GM19452 (cell line): ENCODE measurements at regions not wholly inside any gene's neighbourhood (a gene's known extent, or its start where the extent isn't known, plus 50 kb on each side); places are given as distances from the start of the nearest gene placed in this dataset.
"Not testable (repeated sequence)": the region's sequence is repeated elsewhere in the genome, so short reads cannot be mapped to it uniquely, and the experiment has no call there.

Experiments
- ATAC-seq: cut with Tn5 transposase; IDR thresholded peaks from one replicate; pipeline ENCODE4 v1.9.1; 2021; ENCODE audit not compliant: unreplicated experiment

DNA sequence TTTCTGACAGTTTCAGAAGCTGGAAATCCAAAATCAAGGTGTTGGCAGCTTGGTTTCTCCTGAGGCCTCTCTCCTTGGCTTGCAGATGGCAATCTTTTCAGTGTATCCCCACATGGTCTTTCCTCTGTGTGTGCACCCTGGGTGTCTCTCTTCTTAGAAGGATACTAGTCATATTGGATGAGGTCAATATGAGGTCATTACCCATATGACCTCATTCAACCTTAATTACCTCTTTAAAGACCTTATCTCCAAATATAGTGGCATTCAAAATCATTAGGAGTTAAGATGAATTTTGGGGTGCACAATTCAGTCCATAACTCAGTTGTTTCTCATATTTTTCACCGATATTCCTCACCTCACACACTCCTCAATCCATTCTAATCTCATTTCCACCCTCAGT is 92.4 kb upstream of the TGM3 start:
- no peak for ATAC-seq

DNA sequence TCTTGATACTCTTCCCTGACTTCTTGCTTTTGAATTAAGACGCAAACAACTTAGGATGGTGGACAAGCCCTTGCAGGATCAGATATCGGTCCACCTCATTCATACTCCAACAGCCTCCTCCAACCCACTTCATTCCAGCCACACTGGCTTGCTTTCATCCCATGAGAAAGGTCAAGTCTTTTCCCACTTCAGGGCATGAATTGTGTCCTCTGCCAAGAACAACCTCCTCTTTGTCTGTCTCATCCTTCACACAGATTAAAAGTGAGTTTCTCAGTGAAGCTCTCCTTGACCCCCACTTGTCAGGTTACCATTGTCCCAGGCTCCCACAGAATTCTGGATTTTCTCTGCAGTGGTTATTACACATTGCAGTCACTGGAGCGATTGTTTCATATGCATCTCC is 91.8 kb upstream of the TGM3 start:
- ATAC-seq = no peak

DNA sequence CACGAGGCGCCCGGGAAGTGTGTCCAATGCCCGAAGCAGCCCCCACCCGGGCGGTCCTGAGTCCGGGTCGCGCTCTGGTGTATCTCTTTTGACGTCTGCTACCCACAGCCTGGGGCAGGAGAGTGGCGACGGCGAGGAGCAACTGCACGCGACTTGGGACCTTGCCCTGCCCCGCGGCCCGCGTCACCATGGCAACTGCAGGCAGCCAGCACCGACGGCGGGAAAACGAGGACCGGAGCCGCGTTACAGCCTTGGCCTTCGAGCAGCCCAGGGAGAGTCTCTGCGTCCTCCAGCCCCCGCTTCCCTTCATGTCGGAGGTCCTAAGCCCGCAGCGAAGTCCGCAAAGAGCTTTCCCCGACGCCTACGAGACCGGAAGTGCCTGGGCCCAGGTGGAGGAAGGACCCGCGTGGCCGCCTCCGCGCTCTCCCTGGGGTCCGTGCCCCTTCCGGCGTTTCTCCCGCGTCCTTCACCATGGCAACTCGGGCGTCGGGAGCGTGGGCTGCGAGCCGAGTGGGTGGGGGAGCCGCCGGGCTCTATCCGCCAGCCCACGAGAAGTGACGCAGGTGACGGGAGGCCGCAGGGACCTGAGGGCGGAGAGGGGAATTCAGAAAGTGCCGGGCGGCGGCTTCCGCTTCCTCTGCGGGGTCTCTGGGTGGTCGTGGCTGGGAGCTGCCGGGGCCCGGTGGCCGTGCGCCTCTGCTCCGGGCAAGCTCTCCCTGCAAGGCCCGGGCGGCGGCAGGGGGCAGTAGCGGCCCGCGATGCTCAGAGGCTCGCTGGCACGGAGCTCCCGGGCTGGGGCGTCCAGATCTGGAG is 88.6 kb upstream of the TGM3 start:
- peak; percentile 58 for ATAC-seq

DNA sequence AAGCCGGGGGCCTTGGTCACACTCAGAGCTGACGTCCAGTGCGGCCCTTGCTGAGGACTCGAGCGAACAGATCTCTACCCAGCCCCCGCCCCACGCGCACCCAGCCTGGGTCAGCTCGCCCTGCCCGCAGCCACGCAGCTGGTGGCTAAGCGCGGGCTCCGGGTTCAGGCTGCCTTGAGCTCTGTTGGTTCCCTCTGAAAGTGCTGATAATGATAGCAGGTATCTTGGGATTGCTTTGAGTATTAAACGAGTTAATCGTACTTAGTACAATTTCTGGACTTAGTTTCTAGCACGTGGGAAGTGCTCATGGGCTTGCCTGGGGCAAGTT is 88.1 kb upstream of the TGM3 start:
- ATAC-seq = no peak

DNA sequence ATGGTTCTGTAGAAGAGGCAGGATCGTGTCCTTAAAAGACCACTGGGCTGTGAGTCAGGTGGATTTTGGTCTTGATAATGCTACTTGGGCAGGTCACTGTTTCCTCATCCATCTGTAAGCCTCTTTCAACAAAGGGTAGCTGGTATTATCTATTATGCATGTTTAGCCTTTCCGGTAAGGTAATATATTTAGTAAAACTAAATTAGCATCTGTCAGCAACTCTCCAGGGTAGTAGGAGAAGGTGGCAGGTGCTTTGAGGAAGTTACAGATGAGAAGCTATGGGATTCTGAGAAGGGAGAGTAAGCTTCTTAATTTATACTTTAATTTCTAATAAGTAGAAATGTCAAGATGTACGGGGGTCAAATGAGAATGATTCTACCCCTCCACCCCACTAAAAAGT is 86.9 kb upstream of the TGM3 start:
- no peak for ATAC-seq

DNA sequence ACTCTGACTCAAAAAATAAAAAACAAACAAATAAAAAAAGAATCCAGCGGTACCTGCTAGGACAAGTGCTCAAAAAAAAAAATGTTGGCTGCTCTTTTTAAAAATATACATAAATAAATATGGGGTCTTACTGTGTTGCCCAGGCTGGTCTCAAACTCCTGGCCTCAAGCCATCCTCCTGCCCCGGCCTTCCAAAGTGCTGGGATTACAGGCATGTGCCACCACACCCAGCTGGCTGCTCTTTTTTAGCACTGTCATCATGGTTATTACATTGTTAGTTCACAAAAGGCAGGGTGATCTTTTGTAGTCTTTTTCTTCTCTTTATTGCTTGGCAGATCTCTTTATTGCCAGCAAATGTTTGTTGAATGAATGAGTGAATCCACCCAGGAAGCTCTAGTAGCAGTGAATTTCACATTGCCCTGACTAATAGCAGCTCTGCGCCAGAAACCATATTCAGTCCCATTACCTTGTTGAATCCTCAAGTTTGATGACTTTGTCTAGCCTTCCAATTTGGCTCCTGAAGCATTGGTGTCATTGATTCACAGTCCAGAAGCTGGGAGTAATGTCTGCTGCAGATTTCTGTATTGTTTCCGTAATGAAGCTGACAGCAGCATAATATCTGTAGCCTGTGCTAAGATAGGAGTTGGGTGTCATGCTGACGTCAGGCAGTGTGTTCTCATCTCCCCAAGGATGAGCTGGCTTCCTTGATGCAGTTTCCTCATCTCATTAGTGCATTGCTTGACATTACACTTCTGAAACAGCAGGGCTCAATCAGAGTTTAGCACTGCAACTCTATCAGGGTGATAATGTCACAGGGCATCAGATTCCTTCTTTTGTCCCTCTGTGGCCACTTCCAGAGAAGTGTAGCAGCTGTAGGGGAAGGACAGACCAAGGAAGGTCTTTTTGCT is 84.9 kb upstream of the TGM3 start:
- no peak for ATAC-seq

DNA sequence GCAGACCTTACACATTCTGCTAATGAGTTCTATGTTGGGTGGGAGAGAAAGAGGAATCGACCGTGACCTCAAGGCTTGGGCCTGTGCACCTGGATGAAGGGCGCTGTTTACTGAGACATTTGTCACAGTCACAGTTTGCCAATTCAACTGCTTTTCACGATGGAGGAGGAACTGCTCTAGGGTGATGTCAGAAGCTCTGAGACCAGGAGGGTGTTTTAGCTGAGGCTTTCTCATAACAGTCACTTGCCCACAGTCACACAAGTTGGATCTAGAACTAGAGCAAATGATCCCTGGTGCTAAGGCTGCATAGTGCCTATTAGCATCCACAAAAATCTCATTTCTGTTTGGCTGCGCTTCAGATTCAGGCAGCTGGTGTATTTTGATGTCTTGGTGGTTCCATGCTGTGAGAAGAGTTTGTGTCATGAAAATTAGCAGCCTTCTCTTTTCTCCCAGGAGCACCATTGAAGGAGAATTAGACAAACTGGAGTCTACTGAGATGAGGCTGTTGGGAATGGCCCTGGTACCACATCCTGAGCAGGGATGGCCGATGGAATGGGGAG is 83.3 kb upstream of the TGM3 start:
- no peak for ATAC-seq

DNA sequence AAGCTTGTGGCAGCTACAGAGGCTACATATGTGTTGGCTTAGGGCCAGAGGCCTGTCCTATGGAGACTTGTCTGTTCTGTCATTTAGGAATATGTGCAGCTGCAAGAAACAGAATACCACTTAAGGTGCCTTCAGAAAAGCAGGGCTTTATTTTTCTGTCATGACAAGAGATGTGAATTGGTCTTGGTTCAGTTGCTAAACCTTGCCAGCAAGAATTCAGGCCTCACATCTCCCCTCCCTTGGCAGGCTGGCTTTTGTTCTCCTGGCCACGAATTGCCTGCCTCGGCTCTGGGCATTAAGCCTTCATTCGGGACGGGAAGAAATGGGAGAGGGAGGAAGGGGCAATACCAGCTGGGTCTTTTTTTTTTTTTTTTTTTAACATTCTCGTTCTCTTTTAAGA is 82.4 kb upstream of the TGM3 start:
- no peak for ATAC-seq

DNA sequence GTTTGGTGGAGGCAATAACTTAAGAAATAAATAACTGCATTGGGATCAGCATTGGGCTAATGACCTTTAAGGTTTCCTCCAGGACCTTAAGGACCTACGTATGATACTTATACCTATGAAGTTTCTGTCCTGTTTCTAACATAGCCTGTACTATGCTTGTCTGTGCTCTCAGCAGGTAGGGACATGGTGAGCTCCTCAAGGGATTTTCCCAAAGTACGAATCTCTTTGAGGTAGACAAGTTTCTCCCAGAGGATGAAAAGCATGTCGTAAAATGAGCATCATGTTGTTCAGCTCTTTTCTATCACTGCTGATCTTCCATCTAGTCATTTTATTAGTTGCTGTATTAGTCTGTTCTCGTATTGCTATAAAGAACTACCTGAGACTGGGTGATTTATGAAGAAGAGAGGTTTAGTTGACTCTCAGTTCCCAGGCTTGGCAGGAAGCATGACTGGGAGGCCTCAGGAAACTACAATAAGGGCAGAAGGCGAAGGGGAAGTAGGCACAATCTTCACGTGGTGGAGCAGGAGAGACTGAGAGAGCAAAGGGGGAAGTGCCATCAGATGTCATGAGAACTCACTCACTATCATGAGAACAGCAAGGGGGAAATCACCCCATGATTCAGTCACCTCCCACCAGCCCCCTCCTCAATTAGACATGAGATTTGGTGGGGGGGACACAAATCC is 77.8 kb upstream of the TGM3 start:
- no peak for ATAC-seq

DNA sequence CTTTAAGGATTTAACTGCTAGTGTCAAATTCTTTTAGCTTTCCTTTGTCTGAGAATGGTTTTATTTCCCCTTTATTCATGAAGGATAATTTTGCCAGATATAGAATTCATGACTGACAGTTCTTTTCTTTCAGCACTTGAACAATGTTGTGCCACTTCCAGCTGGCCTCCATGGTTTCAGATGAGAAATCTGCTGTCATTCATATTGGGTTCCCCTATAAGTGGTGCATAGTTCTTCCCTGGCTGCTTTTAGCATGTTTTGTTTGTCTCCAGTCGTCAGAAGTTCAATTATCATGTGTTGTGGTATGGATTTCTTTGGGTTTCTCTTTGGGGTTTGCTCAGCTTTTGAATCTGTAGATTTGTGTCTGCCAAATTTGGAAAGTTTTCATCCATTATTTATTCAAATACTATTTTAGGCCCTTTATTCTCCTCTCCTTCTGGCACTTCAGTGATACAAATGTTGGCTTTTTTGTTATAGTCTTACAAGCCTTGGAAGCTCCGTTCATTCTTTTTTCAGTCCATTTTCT is 76.3 kb upstream of the TGM3 start:
- no peak for ATAC-seq

DNA sequence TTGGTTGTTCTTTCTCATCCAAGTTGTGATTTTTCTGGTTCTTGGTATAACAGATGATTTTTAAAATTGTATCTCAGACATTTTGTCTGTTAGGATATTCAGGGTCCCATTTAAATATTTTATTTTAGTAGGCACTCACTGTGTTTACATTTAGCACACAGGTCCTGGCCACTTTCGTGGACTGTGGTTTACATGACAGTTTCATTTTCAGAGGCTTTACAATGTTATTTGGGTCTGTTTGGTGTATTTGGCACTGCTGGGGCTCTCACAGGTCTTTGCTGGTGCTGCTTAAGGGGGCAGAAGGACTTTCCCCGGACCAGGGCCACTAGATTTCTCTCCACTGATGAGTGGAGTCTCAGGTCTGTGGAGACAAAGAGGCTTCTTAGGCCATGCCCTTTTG is 75.5 kb upstream of the TGM3 start:
- no peak for ATAC-seq

DNA sequence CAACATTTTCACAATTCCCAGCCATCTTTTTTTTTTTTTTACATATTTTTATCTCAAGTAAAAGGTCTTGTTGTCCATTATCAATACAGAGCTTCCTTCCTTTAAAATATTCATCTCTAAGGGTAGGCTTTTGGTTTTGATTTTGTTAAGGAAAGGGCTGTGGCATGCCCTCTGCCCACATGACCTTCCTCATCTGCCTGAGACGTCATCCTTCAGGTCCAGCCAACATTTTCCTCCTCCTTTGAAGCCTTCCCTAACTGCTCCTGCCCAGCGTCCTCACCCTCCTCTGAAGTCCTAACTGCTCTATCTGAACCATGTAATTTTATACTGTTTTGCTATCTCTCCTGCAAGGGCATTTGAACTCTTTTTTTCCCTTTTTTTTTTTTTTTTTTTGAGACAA is 73.9 kb upstream of the TGM3 start:
- no peak for ATAC-seq

DNA sequence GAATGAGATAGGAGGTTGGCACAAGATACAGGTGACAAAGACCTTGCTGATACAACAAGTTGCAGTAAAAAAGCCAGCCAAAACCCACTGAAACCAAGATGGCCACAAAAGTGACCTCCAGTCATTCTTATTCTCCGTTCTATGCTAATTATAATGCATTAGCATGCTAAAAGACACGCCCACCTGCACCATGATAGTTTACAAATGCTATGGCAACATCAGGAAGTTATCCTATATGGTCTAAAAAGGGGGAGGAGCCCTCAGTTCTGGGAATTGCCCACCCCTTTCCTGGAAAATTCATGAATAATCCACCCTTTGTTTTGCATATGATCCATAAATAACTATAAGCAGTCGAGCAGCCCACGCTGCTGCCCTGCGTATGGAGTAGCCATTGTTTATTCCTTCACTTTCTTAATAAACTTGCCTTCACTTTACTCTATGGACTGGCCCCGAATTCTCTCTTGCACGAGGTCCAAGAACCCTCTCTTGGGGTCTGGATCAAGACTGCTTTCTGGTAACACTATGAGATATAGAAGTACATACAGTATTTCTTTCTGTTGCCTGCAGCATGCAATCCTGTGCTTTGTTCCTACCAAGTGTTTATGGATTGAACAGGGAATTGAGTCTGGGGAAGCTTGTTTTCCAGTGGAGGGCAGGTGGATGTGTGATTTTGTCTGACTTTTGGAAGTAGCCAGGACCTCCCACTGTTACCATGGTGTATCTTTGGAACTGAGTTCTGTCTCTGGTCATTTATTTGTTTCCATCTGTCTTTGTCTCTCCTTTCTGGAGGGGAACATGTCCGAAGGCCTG is 72.0 kb upstream of the TGM3 start:
- ATAC-seq = no peak

DNA sequence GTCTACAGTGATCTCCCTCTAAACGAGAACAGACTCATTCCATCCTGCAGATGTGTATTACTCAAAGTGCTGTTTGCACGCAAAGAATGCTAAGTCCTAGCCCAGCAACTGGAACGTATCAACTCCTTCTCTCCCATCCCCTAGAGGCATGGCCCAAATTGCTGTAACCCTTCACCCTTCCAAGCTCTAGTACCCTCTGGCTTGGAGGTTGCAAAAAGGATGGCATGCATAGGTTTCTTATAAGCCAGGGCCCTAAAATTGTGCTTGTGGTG is 71.5 kb upstream of the TGM3 start:
- ATAC-seq = no peak

DNA sequence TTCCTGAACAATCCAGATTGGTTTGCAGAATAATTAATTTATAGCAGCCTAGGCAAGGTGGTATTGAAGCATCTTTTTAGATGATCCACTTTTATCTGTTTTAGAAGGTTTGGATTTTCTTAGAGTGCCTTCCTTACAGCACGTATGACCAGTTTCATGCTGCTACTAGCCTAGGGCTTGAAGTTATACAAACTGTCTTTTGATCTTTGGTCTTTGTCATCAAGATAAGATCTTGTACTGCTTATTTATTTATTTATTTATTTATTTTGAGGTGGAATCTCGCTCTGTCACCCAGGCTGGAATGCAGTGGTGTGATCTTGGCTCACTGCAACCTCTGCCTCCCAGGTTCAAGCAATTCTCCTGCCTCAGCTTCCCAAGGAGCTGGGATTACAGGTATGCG is 68.5 kb upstream of the TGM3 start:
- ATAC-seq = not testable (repeated sequence)

DNA sequence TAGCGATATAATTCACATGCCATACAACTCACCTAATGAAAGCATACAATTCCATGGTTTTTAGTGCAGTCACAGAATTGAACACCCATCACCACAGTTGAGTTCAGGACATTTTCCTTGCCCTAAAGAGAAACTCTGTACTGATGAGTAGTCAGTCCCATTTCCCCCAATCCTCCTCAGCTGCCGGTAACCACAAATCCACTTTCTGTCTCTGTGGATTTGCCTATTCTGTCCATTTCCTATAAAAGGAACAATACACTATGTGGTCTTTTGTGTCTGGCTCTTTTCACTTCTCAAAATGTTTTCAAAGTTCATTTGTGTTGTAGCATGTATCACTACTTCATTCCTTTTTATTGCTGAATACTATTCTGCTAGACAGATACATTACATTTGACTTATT is 67.9 kb upstream of the TGM3 start:
- ATAC-seq = no peak

DNA sequence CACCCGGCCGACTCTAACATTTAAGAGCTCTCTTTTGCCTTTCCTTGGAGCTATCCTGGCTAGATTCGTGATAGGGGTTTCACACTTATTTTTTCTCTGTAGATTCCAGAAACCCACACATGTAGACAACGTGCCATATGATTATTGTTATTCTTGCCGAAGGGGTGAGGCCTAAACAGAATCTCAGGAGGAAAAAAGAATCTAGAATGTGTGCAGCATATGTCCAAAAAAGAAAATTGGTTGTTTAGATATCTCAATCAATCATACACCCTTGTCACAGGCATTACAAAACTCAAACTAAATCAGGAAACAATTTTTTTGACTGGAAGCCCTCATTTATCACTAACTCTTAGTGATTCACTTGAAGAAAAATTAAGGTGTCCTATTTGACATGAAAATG is 66.9 kb upstream of the TGM3 start:
- ATAC-seq = no peak

DNA sequence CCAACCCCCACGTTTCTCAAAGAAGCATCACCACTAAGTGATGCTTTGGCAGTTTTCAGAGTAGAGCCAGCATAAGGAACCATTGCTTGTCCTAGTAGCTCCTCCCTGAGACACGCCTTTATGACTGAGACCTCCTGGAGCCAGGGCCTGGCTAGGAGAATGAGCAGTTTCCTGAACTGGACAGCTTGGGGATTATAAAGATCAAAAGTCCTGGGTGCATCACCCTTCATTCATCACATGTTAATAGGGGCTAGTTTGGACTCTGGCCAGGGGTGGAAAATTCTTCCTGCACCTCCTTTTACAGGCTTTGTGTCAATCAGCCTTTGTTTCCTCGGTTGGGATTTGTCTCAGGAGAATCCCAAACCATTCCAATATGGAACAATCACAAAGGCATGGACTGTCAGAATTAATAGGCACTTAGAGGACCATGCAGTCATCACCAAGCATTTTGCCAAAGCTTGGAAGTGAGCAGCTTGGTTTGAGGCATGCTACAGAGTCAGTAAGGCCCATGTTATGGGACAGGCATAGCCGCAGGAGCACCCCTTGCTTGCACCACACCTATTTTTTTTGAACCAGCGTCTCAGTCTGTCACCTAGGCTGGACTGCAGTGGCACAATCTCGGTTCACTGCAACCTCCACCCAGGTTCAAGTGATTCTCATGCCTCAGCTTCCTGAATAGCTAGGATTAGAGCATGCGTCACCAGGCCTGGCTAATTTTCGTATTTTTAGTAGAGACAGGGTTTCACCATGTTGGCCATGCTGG is 64.9 kb upstream of the TGM3 start:
- ATAC-seq = no peak

DNA sequence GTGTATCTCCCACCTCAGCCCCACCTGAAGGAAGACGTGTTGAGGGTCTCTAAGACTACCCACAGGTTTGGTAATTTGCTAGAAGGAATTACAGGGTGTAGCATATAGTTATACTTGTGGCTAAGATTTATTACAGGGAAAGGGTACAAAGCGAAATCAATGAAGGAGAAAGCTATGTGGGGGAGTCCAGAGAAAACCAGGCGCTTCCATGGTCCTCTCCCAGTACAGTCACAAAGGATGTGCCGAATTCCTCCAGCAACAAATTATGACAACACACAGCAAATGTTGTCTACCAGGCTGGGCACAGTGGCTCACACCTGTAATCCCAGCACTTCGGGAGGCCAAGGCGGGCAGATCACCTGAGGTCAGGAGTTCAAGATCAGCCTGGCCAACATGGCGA is 64.1 kb upstream of the TGM3 start:
- no peak for ATAC-seq

DNA sequence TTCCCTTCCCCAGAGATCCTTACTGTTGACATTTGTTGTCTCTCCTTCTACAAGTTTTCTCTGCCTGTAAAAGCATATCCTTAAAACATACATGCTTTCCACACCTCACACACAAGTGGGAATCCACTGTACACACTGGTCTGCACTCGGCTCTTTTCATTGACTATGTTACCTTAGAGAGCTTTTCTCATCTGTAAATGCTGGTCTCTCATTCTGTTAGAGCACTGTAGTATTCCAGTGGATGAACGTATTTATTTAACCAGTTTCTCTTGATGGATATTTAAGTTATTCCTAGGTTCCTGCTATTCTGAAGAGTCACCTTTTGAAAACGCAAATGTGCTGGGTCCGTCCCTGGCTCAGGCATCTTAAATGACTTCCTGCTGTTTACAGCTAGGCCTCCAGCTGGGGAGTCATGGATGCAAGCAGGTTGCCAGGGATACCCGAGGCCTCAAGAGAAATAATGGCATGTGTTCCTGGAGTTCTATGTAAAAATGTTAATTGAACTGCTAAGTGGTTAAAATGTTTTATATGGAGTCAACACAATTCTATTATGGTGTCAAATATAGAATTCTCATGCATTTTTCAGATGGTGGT is 61.1 kb upstream of the TGM3 start:
- ATAC-seq = no peak
